Epithelial cell of proximal tubule (primary cell): ENCODE measurements at regions not wholly inside any gene's neighbourhood (a gene's known extent, or its start where the extent isn't known, plus 50 kb on each side); places are given as distances from the start of the nearest gene placed in this dataset.
"Not testable (repeated sequence)": the region's sequence is repeated elsewhere in the genome, so short reads cannot be mapped to it uniquely, and the experiment has no call there.

Source experiments
- DNase-seq: peaks from one replicate; pipeline ENCODE4 v3.0.0-alpha.2; 2011; ENCODE audit warnings: low read depth
- H3K4me3 ChIP-seq: 2 replicates; pipeline ENCODE4 v1.5.1; 2011; ENCODE audit warnings: low read depth, mild to moderate bottlenecking, low read length
- TF ChIP-seq, protein P1 (sequence below): conservative IDR thresholded peaks from 2 replicates; pipeline ENCODE4 v1.5.1; 2012; ENCODE audit warnings: low read depth, mild to moderate bottlenecking, low read length

DNA sequence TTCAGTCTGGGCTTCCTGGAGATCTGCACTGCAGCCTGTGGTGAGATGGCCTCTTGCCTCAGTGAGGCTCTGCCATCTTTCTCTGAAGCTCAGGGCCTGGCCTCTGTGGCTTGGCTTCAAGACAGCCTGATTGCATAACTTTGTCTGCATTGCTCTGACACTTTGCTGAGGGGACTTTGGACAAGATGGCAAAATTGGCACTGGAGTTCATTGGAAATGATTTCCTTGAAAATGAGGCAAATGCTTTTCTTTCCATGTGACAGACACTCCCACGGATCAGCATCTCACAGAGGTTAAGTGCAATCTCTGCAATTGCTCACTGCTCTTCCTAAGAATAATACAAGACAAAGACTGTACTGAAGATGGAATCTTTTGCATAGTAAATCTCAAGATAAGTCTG is 166.8 kb downstream of the KCNS3 start:
- DNase-seq, result peak; percentile 18
- H3K4me3 ChIP-seq, result no peak overlapping the region
- TF ChIP-seq, protein P1, sequence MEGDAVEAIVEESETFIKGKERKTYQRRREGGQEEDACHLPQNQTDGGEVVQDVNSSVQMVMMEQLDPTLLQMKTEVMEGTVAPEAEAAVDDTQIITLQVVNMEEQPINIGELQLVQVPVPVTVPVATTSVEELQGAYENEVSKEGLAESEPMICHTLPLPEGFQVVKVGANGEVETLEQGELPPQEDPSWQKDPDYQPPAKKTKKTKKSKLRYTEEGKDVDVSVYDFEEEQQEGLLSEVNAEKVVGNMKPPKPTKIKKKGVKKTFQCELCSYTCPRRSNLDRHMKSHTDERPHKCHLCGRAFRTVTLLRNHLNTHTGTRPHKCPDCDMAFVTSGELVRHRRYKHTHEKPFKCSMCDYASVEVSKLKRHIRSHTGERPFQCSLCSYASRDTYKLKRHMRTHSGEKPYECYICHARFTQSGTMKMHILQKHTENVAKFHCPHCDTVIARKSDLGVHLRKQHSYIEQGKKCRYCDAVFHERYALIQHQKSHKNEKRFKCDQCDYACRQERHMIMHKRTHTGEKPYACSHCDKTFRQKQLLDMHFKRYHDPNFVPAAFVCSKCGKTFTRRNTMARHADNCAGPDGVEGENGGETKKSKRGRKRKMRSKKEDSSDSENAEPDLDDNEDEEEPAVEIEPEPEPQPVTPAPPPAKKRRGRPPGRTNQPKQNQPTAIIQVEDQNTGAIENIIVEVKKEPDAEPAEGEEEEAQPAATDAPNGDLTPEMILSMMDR, result no peak

DNA sequence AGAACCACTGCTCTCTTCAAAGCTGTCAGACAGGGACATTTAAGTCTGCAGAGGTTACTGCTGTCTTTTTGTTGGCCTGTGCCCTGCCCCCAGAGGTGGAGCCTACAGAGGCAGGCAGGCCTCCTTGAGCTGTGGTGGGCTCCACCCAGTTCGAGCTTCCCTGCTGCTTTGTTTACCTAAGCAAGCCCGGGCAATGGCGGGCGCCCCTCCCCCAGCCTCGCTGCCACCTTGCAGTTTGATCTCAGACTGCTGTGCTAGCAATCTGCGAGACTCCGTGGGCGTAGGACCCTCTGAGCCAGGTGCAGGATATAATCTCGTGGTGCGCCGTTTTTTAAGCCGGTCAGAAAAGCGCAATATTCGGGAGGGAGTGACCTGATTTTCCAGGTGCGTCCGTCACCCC is 138.9 kb downstream of the KCNS3 start:
- not testable (repeated sequence) for H3K4me3 ChIP-seq, DNase-seq

DNA sequence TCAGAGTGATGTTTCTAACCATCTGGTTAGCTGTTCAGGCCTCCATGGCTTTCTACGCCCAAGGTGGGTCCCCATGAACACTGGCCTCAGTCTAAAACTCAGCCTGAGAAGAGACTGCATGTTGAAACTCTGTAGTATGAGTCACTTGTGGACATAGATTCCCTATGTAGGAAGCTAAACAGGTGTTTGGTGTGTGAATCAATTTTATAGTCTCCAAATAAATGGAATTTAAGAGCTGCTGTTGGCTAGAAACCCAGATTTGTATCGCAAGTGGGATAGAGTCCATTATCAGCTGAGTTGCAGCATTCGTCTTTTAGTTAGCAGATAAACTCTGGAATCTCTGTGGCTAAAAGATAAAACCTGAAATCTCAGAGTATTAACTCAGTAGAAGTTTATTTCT is 131.4 kb downstream of the KCNS3 start:
- H3K4me3 ChIP-seq, result no peak overlapping the region
- DNase-seq, result no peak
- TF ChIP-seq, protein P1, result no peak

DNA sequence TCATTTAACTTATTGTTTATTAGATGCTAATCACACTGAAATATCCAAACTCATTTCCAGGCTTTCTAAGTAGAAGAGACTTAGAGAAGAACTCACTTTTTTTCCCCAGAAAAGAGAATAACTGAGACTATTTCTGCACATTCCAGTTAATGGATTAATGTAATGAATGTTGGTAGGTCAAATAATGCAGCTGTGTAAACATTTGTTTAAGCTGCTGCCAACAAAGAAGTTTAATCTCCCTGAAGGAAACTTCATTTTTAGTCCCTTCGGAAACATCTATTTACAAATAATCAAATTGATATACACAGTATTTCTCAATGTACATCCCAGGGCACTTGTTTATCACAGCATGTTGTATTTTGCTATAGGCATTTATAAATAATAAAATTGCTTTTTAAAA is 126.9 kb downstream of the KCNS3 start:
- H3K4me3 ChIP-seq, result no peak overlapping the region
- TF ChIP-seq, protein P1, result no peak

DNA sequence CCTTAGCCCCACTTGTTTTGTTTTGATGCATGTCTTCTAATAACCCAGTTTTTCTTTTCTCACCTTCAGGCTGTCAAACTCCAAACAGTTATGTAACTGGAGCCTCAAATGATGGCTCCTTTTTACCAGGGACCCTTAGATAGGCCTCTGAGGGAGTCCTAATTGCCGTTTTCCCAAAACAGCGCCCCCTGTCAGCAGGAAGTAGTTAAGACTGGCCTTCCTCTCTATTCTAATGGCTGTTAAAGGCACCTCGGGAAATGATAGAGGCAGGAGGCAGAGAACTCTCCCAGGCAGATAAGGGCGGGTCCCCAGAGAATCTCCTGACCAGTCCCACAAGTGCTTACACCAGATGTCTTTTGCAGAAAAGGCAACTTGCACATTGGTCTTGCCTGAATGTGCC is 123.2 kb downstream of the KCNS3 start:
- TF ChIP-seq, protein P1, result peak; percentile 33
- DNase-seq, result no peak
- no peak overlapping the region for H3K4me3 ChIP-seq

More for the DNA sequence above, 126.9 kb downstream of the KCNS3 start:
- DNase-seq, result no peak

DNA sequence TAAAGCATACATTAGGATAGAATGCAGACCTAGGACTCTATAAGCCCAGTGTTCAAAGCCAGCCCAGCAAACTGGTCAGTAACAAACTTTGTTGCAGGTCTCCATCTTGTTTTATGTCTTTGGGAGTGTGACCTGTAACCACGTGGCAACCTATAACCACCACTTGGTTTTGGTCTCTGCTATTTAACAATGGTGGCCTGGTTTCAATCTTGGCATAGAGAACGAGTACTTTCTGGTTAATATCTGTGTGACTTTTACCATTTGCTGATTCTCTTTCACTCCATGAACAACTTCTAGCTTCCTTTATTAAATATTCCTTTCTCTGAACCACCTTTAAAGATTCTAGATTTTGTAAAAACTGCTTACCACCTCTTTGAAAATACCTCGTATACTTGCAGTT is 118.5 kb downstream of the KCNS3 start:
- H3K4me3 ChIP-seq, result no peak overlapping the region
- no peak for DNase-seq
- TF ChIP-seq, protein P1, result no peak

DNA sequence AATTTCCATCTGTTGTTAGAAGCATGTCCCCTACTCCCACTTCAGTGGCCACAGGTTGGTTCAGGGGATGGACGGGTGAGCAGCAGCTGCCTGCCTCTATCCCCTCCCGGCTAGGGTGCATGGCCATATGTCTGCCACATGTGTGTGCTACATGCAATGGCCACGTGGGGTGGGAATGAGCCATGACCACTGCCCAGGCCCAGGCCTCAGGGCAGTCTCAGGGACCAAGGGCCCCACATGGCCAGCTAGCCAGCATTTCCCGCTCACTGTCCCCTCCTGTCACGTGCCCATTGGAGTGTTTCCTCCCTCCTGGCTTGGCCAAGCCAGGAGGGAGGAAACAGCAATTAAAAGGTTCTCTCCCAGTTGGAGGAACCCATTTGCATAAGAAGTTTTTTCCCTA is 117.1 kb downstream of the KCNS3 start:
- no peak overlapping the region for H3K4me3 ChIP-seq
- TF ChIP-seq, protein P1, result no peak

More for the DNA sequence above, 117.1 kb downstream of the KCNS3 start:
- DNase-seq, result no peak
